GM18907 (cell line): ENCODE measurements at regions not wholly inside any gene's neighbourhood (a gene's known extent, or its start where the extent isn't known, plus 50 kb on each side); places are given as distances from the start of the nearest gene placed in this dataset.
"Not testable (repeated sequence)": the region's sequence is repeated elsewhere in the genome, so short reads cannot be mapped to it uniquely, and the experiment has no call there.

Experiments
- ATAC-seq: cut with Tn5 transposase; IDR thresholded peaks from one replicate; pipeline ENCODE4 v1.9.1; 2021; ENCODE audit warnings: mild to moderate bottlenecking, moderate library complexity; ENCODE audit not compliant: unreplicated experiment

DNA sequence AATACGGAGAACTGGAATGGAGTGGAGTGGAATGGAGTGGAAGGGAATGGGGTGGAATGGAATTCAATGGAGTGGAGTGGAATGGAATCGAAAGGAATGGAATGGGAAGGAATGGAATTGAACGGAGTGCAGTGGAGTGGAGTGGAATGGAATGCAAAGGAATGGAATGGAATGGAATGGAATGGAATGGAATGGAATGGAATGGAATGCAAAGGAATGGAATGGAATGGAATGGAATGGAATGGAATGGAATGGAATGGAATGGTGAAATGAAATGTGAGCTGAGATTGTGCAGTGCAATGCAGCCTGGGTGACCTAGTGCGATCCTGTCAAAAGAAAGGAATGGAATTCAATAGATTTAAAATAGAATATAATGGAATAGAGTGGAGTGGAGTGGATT lies 357.3 kb upstream of the WSB1 start:
- ATAC-seq: peak; percentile 41

DNA sequence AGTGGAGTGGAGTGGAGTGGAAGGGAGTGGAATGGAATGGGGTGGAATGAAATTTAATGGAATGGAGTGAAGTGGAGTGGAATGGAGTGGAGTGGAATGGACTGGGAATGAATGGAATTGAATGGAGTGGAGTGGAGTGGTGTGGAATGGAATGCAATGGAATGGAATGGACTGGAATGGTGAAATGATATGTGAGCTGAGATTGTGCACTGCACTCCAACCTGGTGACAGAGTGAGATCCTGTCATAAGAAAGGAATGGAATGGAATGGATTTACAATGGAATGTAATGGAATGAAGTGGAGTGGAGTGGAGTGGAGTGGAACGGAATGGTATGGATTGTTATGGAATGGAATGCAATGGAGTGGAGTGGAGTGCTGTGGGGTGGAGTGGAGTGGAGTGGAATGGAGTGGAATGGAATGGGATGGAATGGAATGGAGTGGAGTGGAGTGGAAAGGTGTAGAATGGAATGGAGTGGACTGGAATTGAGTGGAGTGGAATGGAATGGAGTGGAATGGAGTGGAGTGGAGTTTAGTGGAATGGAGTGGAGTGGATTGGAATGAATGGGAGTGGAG lies 356.1 kb upstream of the WSB1 start:
- peak; percentile 49 for ATAC-seq

DNA sequence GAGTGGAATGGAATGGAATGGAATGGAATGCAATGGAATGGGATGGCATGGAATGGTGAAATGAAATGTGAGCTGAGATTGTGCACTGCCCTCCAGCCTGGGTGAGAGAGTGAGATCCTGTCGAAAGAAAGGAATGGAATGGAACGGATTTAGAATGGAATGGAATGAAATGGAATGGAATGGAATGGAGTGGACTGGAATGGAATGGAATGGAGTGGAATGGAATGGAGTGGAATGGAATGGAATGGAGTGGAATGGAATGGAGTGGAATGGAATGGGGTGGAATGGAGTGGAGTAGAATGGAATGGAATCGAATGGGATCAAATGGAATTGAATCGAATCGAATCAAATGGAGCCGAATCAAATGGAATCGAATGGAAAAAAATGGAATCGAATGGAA lies 354.2 kb upstream of the WSB1 start:
- ATAC-seq: not testable (repeated sequence)

DNA sequence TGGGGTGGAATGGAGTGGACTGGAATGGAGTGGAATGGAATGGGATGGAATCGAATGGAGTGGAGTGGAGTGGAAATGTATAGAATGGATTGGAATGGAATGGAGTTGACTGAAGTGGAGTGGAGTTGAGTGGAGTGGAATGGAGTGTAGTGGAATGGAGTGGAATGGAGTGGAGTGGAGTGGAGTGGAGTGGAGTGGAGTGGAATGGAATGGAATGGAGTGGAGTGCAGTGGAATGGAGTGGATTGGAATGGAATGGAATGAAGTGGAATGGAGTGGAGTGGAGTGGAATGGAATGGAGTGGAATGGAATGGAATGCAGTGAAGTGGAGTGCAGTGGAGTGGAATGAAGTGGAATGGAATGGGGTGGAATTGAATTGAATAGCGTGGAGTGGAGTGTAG lies 353.3 kb upstream of the WSB1 start:
- not testable (repeated sequence) for ATAC-seq

DNA sequence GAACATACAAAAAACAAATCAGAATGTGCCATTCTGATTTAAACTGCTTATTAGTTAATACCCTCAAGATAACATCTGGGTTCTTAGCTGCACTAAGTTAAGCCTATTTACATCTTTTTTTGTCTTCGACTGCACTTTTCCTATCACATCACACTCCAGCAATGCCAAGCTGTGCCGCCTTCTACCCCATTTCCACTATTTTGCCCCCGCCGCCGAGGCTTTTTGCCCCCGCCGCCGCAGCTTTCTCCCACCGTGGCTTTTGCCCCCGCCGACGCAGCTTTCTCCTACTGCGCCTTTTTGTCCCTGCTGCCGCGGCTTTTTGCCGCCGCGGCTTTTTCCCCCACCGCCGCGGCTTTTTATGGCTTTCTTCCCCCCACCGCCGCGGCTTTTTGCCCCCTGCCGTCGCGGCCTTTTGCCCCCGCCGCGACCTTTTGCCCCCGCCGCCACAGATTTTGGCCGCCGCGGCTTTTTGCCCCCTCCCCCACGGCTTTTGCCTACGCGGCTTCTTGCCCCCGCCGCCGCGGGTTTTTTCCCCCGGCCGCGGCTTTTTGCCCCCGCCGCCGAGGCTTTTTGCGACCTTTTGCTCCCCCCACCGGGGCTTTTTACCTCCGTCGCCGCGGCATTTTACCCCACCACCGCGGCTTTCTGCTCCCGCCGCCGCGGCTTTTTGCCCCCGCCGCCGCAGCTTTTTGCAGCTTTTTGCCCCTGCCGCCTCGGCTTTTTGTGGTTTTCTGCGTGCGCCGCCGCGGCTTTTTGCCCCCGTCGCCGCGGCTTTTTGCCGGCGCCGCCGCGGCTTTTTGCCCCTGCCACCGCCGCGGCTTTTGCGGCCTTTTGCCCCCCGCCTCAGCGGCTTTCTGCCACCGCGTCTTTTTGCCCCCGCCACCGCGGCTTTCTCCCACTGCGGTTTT lies 331.4 kb upstream of the WSB1 start:
- ATAC-seq: no peak

DNA sequence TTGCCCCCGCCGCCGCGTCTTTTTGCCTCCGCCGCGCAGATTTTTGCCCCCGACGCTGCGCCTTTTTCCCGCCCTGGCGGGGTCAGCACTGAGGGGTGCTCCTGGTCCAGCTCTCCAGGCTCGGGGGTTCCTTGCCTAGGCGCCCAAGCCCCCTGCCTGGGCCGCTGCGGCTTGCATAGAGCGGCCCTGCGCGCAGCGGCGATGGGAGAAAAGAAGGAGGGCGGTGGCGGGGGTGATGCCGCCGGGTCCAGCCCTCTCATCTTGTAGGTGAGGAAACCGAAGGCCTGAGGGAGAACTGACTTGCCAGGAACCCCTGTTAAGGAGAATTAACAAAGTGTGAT lies 330.8 kb upstream of the WSB1 start:
- ATAC-seq: no peak

DNA sequence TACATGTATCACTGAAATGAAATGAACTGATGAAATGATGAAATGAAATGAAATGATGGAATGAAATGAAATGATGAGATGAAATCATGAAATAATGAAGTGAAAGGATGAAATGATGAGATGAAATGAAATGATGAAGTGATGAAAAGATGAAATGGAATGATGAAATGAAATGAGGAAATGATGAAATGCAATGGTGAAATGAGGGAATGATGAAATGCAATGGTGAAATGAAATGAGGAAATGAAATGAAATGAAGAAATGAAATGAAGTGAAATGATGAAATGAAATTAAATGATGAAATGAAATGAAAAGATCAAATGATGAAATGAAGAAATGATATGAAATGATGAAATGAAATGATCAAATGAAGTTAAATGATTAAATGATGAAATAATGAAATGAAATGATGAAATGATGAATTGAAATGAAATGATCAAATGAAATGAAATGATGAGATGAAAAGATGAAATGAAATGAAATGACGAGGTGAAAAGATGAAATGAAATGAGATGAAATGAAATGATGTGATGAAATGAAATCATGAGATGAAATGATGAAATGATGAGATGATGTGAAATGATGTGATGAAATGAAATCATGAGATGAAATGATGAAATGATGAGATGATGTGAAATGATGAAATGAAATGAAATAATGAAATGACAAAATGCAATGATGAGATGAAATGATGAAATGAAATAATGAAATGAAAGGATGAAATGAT lies 327.9 kb upstream of the WSB1 start:
- not testable (repeated sequence) for ATAC-seq

DNA sequence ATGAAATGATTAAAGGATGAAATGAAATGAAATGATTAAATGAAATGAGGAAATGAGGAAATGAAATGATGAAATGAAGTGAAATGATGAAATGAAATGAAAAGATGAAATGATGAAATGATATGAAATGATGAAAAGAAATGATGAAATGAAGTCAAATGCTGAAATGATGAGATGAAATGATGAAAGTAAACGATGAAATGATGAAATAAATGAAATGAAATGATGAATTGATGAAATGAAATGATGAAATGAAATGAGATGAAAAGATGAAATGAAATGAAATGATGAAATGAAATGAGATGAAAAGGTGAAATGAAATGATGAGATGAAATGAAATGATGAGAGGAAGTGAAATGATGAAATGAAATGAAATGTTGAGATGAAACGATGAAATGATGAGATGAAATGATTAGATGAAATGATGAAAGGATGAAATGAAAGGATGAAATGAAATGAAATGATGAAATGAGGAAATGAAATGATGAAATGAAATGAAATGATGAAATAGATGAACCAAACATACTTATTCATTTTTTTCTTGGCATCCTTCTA lies 327.2 kb upstream of the WSB1 start:
- not testable (repeated sequence) for ATAC-seq

DNA sequence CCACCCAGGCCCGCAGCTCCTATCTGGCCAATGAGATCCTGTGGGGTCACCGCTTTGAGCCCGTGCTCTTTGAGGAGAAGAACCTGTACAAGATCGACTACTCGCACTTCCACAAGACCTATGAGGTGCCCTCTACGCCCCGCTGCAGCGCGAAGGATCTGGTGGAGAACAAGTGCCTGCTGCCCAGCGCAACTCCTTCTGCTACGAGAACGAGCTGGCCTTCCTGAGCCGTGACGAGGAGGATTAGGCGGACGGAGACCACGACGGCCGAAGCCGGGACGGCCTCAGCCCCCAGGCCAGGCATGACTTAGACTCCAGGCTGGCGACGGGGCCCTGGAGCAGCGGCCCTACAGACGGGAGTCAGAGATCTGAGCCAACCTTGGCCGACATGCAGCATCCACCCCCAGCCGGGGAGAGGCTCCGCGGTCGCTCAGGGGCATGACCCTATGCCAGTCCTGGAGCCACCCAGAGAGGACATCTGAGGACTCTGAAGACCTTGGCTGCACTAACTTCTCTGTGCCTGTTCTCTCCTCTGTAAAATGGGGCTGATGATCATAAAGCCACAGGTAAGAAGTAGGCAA lies 312.0 kb upstream of the WSB1 start:
- not testable (repeated sequence) for ATAC-seq

DNA sequence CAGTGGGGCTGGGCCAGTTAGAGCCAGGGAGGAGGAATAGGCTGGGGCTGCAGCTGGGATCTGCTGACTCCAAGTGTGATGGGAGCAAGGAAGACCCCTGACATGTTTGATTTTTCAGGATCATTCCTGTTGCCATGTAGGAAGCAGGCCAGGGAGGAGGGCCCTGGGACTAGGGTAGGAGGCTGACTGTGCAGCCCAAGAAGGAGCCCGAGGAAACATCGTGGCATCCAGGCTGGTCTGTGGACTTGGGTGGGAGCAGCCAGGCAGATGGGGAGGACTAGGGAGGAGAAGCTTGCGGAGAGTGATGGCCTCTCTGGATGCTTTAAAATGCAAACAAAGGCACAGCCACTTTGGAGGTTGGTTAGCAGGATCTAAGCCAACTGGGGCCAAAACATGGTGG lies 311.4 kb upstream of the WSB1 start:
- not testable (repeated sequence) for ATAC-seq

DNA sequence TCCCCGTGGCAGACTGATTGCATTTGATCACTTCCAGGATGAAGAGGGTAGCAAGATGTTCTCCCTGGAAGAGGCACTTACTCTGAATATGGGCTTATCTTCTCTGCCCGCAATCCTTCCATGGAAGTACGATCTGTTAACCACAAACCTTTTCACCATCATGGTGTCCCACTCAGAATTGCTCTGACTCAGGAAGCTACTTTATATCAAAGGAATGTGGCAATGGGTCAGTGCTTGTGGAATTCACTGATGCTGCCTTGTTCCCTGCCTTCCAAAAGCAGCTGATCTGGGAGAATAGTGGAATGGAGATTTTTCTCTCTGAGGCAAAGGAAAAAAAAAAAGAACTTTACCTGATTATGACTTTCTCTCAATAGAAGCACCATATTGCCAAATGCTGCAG lies 306.1 kb upstream of the WSB1 start:
- ATAC-seq: not testable (repeated sequence)

DNA sequence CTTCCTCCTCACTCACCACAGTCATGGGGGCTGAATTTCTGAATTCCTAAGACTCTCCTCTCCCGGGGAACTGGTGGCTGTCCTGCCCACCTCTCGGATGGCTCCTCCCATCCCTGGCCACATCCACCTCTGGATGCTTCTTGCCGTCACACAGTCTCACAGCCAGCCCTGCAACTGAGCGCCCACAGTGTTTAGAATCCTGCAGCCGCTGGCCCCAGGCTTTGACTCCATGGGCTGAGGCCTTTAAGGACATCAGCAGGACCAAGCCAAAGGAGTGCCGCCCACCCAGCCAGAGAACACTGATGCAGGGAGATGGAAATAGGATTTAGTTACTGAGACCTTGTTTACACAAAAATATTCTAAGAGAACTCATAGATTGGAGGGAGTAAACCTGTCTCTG lies 299.3 kb upstream of the WSB1 start:
- ATAC-seq: not testable (repeated sequence)

DNA sequence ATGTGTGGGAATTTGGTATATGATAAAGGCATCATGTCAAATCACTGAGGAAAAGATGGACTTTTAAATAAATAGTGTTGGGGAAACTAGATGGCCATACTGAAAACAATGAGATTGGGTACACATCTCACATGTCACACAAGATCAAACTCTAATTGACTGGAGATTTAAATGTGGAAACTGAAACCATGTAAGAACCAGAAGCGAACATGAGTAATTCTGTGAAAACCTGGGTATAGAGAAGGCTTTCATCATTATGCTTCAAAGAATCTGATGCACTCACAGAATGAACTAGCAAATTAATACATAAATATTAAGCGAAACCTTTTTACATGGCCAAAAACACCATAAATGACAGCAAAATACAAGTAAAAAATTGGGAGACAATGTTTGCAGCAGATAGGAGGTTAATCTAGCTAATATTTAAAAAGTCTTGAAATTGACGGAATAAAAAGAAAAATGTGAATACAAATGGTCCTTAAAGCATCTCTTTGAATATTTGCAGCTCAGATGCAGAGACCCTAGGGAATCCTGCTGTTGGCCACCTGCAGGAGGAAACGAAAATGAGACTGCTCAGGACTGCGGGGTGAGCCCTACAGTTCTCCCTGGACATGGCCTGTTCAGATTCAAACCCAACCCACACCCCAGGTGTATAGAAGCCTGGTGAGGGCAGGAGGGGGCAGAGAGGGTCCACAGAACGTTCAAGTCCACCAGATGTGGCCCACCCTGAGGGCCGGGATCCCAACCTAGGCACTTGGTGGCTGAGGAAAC lies 297.6 kb upstream of the WSB1 start:
- not testable (repeated sequence) for ATAC-seq

DNA sequence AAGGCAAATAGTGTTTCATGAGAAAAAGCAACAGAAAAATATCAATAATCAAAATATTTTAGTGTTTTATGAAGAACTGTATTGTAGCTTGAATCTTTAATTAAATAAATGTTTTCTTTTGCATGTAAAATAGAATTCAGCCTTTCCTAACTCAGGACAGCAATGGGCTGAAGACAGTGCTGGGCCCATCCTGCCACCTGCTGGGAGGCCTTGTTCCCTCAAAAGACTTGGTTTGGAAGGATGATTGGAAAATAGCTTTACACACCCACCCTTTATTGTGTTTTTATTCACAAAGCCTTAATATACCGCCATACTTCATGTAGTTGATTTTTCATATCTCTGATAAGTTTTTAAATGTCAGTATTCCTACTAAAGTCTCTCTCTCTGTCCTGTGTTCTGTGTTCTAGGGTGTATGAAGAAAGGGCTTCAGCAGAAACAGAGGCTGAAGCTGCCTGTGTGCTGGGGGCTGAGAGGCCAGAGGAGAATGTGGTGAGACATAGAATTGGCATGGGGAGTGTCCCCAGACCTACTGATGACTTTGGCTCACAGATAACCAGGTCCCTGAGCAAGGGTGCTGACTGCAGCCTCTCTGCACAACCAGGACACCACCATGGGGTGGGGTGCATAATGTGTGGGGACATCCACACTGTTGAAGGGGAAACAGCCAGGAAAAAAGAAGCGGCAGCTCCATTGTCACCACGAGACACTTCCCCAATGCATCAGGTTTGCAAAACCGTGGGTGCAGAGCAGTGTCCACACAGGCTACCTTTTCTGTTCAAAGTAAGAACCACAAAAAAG lies 286.0 kb upstream of the WSB1 start:
- not testable (repeated sequence) for ATAC-seq

DNA sequence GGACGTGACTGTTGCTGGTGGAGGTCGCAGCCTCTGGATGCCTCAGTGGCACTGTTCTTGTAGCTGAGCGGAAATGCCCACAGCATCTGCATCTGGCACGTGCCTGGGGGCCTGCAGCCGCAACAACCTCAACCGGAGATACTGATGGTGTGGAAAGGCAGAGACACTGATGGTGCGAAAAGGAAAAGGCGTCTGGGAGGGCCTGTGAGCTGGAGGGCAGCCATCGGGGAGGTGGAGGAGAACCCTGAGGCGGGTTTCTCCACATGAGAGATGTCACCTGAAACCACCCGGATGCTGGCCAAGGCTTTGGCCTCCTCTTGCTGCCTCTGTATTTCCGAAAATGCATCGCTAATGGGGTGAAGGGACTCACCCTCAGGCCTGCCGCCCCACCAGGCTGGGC lies 284.8 kb upstream of the WSB1 start:
- ATAC-seq: no peak

DNA sequence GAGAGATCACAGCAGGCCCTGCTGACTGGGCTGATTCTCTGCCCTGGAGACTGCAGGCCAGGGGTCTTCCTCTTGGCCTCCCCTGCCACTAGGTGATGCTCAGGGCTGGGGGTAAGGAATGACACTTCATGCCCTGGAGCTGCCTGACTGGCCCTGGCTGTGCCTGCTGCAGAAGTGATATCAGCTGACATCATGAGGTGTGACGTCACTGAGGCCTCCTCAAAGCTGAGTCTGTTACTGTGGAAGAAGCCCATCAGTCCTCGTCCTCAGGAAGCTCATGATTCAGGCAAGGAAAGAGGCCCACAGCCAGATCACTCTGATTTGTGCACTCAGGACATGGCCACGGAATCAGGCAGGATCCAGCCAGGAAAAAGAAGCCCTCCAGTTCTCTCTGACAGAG lies 283.8 kb upstream of the WSB1 start:
- not testable (repeated sequence) for ATAC-seq

DNA sequence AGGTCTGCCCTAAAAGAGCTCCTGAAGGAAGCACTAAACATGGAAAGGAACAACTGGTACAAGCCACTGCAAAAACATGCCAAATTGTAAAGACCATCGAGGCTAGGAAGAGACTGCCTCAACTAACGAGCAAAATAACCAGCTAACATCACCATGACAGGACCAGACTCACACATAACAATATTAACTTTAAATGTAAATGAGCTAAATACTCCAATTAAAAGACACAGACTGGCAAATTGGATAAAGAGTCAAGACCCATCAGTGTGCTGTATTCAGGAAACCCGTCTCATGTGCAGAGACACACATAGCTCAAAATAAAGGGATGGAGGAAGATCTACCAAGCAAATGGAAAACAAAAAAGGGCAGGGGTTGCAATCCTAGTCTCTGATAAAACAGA lies 263.4 kb upstream of the WSB1 start:
- not testable (repeated sequence) for ATAC-seq

DNA sequence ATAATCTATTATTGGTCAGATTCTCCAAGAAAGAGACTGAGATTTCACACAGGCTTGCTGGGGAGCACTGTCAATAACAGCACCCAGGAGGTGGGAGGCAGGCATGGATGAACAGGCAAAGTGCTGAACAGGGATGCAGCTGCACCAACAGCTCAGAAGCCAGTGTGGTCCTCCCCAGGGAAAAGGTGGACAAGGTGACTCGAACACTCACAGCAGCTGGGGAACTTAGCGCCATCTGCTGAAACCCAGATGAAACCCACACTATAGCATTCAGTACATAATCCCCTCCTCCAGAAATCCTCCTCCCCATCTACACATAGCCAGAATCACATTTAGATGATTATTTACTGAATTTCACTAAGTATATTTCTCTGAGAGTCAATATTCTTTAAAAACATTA lies 255.2 kb upstream of the WSB1 start:
- no peak for ATAC-seq

DNA sequence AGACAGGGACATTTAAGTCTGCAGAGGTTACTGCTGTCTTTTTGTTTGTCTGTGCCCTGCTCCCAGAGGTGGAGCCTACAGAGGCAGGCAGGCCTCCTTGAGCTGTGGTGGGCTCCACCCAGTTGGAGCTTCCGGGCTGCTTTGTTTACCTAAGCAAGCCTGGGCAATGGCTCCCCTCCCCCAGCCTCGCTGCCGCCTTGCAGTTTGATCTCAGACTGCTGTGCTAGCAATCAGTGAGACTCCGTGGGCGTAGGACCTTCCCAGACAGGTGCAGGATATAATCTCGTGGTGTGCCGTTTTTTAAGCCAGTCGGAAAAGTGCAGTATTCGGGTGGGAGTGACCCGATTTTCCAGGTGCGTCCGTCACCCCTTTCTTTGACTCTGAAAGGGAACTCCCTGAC lies 248.9 kb upstream of the WSB1 start:
- not testable (repeated sequence) for ATAC-seq
